ENCODE measurements at regions not wholly inside any gene's neighbourhood (a gene's known extent, or its start where the extent isn't known, plus 50 kb on each side); places are given as distances from the start of the nearest gene placed in this dataset.

DNA sequence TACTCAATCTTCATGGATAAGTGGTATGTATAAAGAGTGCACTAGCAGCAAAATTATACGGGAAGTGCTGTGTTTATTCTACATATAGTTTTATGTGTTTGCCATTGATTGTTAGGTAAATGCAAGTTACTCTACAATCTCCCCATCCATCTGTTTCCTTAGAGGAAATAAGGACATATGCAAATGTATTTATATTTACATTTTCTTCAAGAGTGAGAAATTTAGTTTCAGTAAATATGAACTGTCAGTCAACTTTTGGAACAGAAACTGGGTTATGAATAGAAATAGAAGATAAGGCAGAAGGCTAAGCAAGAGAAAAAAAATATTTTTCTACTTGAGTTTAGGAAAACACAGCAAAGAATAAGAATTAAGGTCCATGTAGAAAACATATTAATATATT lies 176.1 kb upstream of the KLHL1 start:
- POLR2A ChIA-PET: no interaction called here
- CTCF ChIA-PET: no interaction called here
- TF ChIP-seq CTCF (IDR thresholded peaks at IDR 0.05; ENCODE audit: control extremely low read depth, extremely low read depth, low read depth, missing control alignments): no peak
- DNase-seq (ENCODE audit: extremely low spot score): no peak

- DNase-seq (ENCODE audit: extremely low spot score): no peak
- no peak for TF ChIP-seq CTCF (IDR thresholded peaks at IDR 0.05; ENCODE audit: control extremely low read depth, extremely low read depth, low read depth, missing control alignments)
- POLR2A ChIA-PET: no interaction called here
- CTCF ChIA-PET: interaction anchor here (0.8 kb wide), 1 partner anchor 20 kb away, joined by 3 read pairs; no protein-coding TSS in a partner anchor
Measured at GRCh38 chr13:70275841-70276240, 167.6 kb upstream of the KLHL1 start.

- TF ChIP-seq CTCF (IDR thresholded peaks at IDR 0.05; ENCODE audit: control extremely low read depth, extremely low read depth, low read depth, missing control alignments): no peak
- DNase-seq (ENCODE audit: extremely low spot score): no peak
- ChIA-PET CTCF (no interaction called here), POLR2A (no interaction called here)
Measured at GRCh38 chr13:70255406-70255991, 147.2 kb upstream of the KLHL1 start.

GRCh38 chr13:70253834-70254233 lies 145.6 kb upstream of the KLHL1 start:
- no peak for TF ChIP-seq CTCF (IDR thresholded peaks at IDR 0.05; ENCODE audit: control extremely low read depth, extremely low read depth, low read depth, missing control alignments)
- DNase-seq (ENCODE audit: extremely low spot score): no peak
- CTCF ChIA-PET: no interaction called here
- POLR2A ChIA-PET: no interaction called here

DNA sequence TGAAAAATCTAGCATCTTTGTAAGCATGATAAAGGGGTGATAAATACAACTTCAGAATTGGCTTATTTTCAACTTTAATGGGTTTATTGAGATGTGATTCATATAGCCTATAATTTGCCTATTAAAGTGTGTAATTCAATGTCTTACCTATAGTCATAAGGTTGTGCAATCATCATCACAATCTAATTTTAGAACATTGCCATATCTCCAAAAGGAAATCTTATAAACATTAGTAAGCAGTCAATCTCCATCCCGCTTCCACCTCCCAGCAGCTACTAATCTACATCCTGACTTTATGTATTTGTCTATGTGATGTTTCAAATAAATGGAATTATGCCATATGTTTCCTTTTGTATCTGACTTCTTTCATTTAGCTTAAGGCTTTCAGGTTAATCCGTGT lies 145.2 kb upstream of the KLHL1 start:
- no peak for TF ChIP-seq CTCF (IDR thresholded peaks at IDR 0.05; ENCODE audit: control extremely low read depth, extremely low read depth, low read depth, missing control alignments)
- POLR2A ChIA-PET: no interaction called here
- no peak for DNase-seq (ENCODE audit: extremely low spot score)
- CTCF ChIA-PET: no interaction called here

GRCh38 chr13:70249332-70250064 lies 141.2 kb upstream of the KLHL1 start:
- DNase-seq (ENCODE audit: extremely low spot score): no peak
- no peak for TF ChIP-seq CTCF (IDR thresholded peaks at IDR 0.05; ENCODE audit: control extremely low read depth, extremely low read depth, low read depth, missing control alignments)
- CTCF ChIA-PET: interaction anchor here (1.0 to 1.3 kb wide), 2 partner anchors 7 to 11 kb away, joined by 3 read pairs; no protein-coding TSS in a partner anchor
- POLR2A ChIA-PET: no interaction called here

Measured in GM10248 (cell line).